AG04449 (cell line): ENCODE measurements at regions not wholly inside any gene's neighbourhood (a gene's known extent, or its start where the extent isn't known, plus 50 kb on each side); places are given as distances from the start of the nearest gene placed in this dataset.

Experiments used
- CTCF ChIA-PET: fragments of 350-600 bp; formaldehyde crosslinking; extraction: SDS; loops from one replicate; lab custom pipeline; 2021; ENCODE audit warnings: antibody characterized with exemption; lab: Yijun Ruan, JAX
- POLR2A ChIA-PET: fragments of 400-600, 350-600 bp; formaldehyde crosslinking; extraction: SDS; loops from one replicate; lab custom pipeline; 2020; ENCODE audit warnings: antibody characterized with exemption, inconsistent platforms; lab: Yijun Ruan, JAX
- DNase-seq: peaks from one replicate; pipeline ENCODE4 v3.0.0-alpha.2; 2010; ENCODE audit warnings: low read depth, low spot score
- H3K4me3 ChIP-seq: 2 replicates; pipeline ENCODE4 v1.5.1; 2011; ENCODE audit warnings: low read depth, mild to moderate bottlenecking, control low read depth, low read length
- TF ChIP-seq, protein P1 (sequence below): IDR thresholded peaks from one replicate; pipeline ENCODE4 v1.5.1; 2011; ENCODE audit warnings: mild to moderate bottlenecking, moderate library complexity, low read length, control low read depth, inconsistent platforms; ENCODE audit not compliant: insufficient read depth; ENCODE audit errors: missing control alignments

DNA sequence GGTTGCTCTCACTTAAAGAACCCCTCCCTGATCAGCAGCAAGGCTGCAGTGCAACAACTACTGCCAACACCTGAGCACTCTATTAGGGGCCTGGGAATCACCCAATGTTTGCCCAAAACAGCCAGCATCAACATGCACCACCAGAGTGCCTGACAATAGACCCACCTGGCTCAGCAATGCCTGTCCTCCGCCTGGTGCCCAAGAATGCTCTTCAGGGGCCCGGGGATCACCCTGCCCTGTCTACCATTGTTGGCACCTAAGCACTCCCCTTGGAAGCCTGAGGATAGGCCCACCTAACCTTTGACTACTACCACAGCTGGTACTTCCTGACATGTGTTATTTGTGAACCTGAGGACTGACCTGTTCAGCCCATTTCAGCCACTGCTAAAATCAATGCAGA lies 1363.1 kb upstream of the PRR20A start:
- DNase-seq, result no peak
- no peak overlapping the region for H3K4me3 ChIP-seq
- TF ChIP-seq, protein P1, sequence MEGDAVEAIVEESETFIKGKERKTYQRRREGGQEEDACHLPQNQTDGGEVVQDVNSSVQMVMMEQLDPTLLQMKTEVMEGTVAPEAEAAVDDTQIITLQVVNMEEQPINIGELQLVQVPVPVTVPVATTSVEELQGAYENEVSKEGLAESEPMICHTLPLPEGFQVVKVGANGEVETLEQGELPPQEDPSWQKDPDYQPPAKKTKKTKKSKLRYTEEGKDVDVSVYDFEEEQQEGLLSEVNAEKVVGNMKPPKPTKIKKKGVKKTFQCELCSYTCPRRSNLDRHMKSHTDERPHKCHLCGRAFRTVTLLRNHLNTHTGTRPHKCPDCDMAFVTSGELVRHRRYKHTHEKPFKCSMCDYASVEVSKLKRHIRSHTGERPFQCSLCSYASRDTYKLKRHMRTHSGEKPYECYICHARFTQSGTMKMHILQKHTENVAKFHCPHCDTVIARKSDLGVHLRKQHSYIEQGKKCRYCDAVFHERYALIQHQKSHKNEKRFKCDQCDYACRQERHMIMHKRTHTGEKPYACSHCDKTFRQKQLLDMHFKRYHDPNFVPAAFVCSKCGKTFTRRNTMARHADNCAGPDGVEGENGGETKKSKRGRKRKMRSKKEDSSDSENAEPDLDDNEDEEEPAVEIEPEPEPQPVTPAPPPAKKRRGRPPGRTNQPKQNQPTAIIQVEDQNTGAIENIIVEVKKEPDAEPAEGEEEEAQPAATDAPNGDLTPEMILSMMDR, result no peak
- ChIA-PET CTCF (no interaction called here), POLR2A (no interaction called here)

DNA sequence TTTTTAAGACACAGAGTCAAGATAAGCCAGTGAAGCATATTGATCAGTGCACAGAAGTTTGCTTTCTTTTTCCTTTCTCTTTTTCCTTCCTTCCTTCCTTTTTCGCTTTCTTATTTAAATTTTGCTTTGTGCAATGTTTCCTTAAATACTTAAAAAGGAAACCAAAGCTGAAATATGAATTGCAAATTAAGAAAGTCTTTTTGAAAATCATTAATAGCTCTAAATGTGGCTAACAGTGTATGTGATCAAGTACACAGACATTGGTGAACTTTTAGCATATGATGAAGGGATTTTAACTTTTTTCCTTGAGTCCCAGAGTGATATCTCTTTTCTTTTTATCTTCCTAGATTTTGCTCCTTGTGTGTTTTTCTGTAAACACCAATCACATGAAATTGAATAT lies 1356.9 kb upstream of the PRR20A start:
- DNase-seq, result no peak

DNA sequence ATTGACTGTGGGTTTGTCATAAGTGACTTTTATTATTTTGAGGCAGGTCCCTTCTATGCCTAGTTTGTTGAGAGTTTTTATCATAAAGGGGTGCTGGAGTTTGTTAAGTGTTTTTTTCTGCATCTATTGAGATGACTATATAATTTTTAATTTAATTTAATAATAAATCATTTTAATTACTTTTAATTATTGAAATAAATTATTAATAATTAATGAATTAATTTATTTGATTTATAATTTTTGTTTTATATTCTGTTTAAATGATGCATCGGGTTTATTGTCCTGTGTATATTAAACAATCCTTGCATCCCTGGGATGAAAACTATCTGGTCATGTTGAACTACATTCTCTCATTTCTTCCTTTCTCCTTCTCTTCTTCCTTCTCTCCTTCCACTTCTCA lies 1352.2 kb upstream of the PRR20A start:
- no peak for DNase-seq
- no peak overlapping the region for H3K4me3 ChIP-seq
- TF ChIP-seq, protein P1, result no peak
- ChIA-PET CTCF (no interaction called here), POLR2A (no interaction called here)

More for the DNA sequence above, 1356.9 kb upstream of the PRR20A start:
- ChIA-PET CTCF (no interaction called here), POLR2A (no interaction called here)
- H3K4me3 ChIP-seq, result no peak overlapping the region
- TF ChIP-seq, protein P1, result no peak

DNA sequence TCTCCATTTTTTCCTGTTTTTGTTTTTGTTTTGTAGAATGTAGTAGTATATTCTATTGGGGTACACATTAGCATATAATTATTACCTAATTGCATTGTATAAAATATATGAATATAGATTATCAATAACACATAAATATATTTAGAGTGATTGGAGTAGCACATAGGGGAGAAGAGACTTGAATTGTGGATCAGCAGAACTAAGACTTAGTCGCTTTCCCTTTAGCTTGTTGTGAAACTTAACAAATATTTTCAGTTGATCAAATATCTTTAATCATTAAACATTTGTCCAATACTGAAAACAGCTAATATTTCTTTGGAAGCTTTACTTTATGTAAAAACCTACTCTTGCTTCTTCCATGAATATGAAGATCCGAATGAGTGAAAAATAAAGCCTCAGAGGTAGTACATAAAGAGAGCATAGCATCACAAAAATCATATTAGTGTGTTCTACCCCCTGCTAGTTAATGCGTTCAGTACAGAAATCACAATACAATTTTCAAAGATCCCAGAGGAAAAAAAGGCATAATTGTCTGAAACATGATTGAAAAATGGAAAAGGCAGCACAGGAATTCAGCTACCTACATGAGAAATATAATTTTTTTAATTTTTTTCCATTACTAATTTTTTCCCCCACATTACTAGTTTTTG lies 1348.0 kb upstream of the PRR20A start:
- DNase-seq, result no peak
- TF ChIP-seq, protein P1, result no peak
- ChIA-PET POLR2A (no interaction called here), CTCF (no interaction called here)
- H3K4me3 ChIP-seq, result no peak overlapping the region

DNA sequence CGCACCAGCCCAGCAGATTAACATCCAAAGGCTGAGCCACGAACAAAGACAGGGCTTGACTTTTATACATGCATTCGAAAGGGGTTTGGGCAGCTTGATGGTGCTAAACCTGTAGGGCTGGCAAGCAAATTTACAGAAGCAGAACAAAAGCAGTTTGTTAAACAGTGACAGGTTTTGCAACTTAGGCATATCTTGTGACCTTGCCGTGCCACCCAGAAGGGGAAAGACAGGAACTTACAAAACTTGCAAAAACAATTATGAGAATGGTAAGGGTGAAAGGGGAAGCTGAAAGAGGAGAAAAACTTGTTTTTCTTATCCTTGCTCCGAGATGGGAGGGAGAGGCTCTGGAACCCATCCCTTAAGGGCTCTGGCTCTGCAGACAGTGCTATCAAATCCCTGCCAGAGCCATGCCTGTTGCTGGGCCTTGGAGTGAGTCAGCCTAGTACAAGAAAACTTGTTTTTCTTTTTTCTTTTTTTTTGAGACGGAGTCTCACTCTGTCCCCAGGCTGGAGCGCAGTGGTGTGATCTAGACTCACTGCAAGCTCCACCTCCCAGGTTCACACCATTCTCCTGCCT lies 1325.2 kb upstream of the PRR20A start:
- ChIA-PET POLR2A (no interaction called here), CTCF (no interaction called here)
- no peak overlapping the region for H3K4me3 ChIP-seq

DNA sequence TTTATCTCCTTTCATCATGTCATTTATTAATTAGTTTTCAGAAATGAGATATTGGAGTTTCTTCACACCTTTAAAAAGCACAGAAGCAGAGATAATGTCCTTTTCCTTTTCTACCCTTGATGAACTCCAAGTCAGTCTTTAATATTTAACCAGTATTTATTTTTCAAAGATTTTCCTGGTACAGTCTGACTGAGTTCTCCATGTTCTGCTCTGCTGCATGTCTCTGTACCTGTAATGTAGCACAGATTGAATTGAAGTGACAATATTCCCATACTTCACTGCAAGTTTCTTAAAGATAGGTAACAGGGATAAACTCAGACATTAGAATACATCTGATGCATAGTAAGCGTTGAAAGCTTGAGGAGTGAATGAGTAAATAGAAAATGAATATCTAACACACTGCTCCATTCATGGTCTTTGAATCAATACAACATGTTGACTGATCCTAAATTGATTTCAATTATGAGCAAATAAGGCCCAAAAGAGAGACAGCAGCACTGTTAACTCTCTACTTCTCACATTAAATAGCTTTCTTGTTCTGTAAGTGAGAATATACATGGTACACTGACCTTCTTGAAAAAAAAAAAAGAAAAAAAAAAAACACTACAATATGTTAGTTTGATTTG lies 1323.6 kb upstream of the PRR20A start:
- H3K4me3 ChIP-seq, result no peak overlapping the region

More for the DNA sequence above, 1325.2 kb upstream of the PRR20A start:
- DNase-seq, result no peak
- TF ChIP-seq, protein P1, result no peak

More for the DNA sequence above, 1323.6 kb upstream of the PRR20A start:
- CTCF ChIA-PET, result no interaction called here
- POLR2A ChIA-PET, result no interaction called here
- DNase-seq, result no peak
- TF ChIP-seq, protein P1, result no peak
